Erythroblast (primary cell): ENCODE measurements at regions not wholly inside any gene's neighbourhood (a gene's known extent, or its start where the extent isn't known, plus 50 kb on each side); places are given as distances from the start of the nearest gene placed in this dataset.

Source experiments
- GATA1 ChIP-seq: IDR thresholded peaks from 2 replicates; pipeline ENCODE4 v1.6.1; 2011; ENCODE audit warnings: low read depth, mild to moderate bottlenecking, control low read depth, low read length, moderate library complexity
- POLR2A ChIP-seq: IDR thresholded peaks from 2 replicates; pipeline ENCODE4 v1.6.1; 2011; ENCODE audit warnings: mild to moderate bottlenecking, low read length

DNA sequence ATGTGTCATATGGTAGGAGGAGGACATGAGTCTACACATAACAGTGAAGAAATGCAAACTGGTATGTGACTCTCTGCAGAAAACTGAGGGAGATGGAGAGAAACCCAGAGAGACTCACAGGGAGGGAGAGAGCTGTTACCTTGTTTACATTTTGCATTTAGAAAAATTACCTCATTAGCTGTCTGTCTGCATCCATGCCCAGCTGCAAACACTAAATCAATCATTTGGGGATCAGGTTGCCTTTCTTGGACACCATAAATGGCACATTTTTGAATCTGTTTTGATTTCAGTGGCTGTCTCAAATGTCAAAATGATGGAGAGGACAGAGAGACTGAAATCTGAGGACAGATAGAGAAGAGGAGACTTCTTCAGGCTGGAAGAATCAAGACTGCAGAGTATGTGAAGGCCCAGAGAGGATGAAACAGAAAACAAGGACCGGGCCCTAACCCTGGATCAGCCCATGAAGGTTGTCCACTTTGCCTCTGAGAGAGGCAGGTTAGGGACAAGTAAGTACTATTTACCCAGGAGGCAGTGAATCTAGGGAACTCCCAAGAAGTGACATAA lies 92.2 kb downstream of the UNC5CL start:
- TF ChIP-seq POLR2A (no peak), GATA1 (no peak)
